Body of pancreas (tissue), 4 donors: ENCODE measurements at regions not wholly inside any gene's neighbourhood (a gene's known extent, or its start where the extent isn't known, plus 50 kb on each side); places are given as distances from the start of the nearest gene placed in this dataset.

Experiments used
- POLR2A ChIP-seq, 3 donors: fragments of 450-650 bp; IDR thresholded peaks; one replicate each; pipeline ENCODE4 v1.6.1; 2016; ENCODE audit warnings: antibody characterized with exemption in 3 of 3, mild to moderate bottlenecking in 2 of 3
- TF ChIP-seq, protein P1 (sequence below), 7 experiments: fragments of 450-650 bp in 4 of 7; fragments of 200-600 bp in 3 of 7; sonication (generic) in 3 of 7; IDR thresholded peaks; one replicate each; pipeline ENCODE4 v1.5.1; 2016 to 2019; ENCODE audit warnings: antibody characterized with exemption in 7 of 7

DNA sequence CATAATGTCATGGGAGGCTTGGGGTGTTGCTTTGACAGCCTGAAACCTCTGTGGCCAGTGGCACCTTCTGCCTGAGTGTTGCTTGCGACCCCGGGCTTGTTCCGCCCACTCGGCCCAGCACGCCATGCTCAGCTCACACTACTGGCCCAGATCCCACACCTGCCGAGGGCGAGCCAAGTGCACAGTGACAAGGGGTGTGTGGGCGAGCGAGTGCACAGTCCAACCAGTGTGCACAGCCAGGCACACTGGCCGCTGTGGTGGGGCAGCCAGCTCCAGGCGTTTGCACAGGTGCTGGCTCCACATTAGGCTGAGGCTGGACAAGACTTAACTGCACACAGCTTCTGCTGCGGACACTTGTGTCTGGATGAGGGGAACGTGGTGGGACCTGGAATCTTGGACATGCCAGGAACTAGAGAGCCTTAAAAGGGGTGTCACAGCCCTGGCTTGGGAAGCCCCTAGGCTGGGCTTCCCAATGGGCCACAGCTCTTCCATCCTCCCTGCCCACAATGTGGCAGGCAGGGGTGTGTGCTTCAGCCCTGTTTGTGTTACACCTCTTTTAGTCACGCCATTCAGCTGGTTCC lies 609.2 kb upstream of the FOXG1 start:
- TF ChIP-seq, protein P1, sequence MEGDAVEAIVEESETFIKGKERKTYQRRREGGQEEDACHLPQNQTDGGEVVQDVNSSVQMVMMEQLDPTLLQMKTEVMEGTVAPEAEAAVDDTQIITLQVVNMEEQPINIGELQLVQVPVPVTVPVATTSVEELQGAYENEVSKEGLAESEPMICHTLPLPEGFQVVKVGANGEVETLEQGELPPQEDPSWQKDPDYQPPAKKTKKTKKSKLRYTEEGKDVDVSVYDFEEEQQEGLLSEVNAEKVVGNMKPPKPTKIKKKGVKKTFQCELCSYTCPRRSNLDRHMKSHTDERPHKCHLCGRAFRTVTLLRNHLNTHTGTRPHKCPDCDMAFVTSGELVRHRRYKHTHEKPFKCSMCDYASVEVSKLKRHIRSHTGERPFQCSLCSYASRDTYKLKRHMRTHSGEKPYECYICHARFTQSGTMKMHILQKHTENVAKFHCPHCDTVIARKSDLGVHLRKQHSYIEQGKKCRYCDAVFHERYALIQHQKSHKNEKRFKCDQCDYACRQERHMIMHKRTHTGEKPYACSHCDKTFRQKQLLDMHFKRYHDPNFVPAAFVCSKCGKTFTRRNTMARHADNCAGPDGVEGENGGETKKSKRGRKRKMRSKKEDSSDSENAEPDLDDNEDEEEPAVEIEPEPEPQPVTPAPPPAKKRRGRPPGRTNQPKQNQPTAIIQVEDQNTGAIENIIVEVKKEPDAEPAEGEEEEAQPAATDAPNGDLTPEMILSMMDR (IDR thresholded peaks at IDR 0.05), result no peak
- TF ChIP-seq POLR2A (IDR thresholded peaks at IDR 0.05), result no peak
